ENCODE measurements at regions not wholly inside any gene's neighbourhood (a gene's known extent, or its start where the extent isn't known, plus 50 kb on each side); places are given as distances from the start of the nearest gene placed in this dataset.
"Not testable (repeated sequence)": the region's sequence is repeated elsewhere in the genome, so short reads cannot be mapped to it uniquely, and the experiment has no call there.

DNA sequence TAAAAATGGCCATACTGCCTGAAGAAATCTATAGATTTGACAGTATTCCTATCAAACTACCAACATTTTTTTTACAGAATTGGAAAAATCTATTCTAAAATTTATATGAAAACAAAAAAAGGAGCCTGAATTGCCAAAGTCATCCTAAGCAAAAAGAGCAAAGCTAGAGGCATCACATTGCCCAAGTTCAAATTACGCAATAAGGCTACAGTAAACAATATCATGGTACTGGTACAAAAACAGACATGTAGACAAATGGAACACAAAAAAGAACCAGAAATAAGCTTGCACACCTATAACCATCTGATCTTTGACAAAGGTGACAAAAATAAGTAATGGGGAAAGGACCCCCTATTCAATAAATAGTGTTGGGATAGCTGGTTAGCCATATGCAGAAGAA, 50.2 kb upstream of the THSD7B start:
- DNase-seq (ENCODE audit: low spot score), result no peak

DNA sequence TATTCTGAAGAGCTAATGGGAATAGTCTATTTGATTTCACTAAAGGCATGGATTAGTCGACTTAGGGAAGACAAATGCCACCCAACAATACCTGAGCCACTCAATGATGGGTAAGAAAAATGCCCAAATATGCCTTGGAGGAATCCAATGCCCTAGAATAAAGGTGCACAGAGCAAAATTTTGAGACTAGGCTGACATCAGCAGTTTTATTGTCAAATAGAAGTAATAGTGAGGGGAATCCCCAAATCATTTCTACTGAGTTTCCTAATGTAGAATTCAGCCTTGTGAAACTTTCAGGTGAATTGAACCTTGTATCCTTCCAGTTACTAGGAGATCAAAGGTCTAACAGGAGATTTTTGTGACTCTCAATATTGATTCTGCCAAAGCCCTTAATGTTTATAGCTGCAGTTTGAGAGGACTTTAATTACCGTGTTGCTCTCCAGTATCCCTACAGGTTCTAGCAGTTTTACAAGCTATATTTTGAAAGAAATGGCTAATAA, 50.8 kb upstream of the THSD7B start:
- no peak for DNase-seq (ENCODE audit: low spot score)

DNA sequence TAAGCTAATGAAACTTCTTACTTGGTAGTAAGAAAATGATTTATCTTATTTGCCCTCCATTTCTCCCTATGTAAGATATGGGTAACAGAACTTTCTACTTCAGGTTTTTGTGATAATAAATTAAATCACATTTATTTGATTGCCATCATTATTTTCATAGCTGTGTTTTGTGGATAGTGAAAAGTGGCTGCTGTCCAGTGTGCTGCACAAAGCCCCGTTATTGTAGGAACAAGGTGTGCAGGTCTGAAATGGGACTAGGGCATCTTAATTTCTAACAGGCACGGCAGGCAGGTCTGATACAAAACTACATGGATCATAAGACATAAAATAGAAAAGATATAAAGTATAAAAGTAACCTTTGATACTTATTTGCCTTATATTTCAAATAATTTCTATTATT, 51.6 kb upstream of the THSD7B start:
- no peak for DNase-seq (ENCODE audit: low spot score)

DNA sequence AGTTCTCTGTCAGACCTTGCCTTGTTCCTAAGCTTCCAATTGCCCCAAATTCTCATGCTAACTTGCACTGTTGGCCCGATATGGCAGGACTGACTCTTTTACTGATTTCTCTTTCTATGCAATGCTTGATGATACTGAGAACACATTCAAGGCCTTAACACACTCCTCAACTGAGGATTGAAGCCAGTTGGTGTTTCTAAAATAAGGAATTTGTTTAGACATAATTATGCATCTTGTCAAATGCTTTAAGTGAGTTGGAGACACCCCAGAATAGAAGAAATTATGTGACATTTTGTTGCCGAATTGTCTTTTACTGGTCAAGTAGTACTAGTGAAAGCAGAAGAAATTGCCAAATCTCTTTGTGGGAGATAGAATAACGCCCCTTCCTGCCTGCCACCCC, 60.0 kb upstream of the THSD7B start:
- no peak for DNase-seq (ENCODE audit: low spot score)

DNA sequence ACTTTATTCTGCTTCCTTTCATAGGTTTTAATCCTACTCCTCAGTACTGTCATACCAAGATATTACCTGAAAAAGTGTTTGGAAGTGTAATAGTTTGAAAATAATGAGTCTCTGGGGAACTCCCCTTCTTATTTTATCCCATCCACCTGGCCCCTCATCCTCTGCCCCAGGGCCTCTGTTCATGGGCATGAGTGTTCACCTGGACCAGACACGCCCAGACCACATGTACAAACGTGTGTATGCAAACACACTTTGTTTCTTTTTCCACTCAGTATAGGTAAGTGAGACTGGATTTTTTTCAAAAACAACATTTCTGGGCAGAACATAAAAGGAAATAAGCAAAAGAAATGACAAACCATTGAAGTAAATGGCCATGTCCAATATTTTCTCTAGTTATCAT, 62.1 kb upstream of the THSD7B start:
- no peak for DNase-seq (ENCODE audit: low spot score)

DNA sequence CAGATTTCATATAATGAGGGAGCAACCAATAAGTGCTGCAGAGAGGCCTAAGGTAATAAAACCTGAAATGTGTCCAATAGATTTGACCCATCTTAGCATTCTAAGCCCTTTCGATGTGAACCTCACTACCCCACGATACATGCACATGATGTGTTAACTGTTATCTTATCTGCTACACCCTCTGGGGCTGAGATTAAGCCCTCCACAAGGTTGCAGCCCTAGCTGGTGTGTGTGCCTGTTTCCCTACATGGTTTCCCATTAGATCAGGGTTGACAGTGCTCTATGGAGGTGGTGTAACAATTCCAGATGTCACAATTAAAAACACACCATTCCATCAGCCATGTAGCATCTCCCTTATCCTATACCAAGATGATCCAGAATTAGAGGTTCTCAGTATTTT, 68.9 kb upstream of the THSD7B start:
- no peak for DNase-seq (ENCODE audit: low spot score)

DNA sequence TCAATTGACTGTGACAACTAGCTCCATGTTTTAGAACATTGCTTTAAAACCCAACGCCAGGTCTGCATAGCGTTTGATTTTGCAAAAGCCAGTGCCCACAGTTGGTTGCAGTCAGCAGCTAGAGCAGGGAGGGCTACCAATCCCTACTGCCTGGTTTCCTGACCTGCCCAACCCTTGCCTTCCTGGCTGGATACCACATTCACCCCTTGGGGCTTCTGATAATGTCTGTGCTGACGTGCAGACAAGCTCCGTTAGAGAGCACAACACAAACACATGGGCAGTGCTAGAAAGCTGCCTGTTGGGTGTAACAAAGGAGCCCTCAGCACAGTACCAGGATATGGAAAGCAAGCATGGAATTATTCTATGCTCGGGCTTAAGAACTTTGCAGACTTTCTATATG, 71.4 kb upstream of the THSD7B start:
- no peak for DNase-seq (ENCODE audit: low spot score)

DNA sequence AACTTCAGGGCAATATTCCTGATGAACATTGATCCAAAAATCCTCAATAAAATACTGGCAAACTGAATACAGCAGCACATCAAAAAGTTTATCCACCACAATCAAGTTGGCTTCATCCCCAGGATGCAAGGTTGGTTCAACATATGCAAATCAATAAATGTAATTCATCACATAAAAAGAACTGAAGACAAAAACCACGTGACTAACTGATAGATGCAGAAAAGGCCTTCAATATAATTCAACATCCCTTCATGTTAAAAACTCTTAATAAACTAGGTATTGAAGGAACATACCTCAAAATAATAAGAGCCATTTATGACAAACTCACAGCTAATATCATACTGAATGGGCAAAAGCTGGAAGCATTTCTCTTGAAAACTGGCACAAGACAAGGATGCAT, 85.3 kb upstream of the THSD7B start:
- DNase-seq (ENCODE audit: low spot score), result not testable (repeated sequence)

DNA sequence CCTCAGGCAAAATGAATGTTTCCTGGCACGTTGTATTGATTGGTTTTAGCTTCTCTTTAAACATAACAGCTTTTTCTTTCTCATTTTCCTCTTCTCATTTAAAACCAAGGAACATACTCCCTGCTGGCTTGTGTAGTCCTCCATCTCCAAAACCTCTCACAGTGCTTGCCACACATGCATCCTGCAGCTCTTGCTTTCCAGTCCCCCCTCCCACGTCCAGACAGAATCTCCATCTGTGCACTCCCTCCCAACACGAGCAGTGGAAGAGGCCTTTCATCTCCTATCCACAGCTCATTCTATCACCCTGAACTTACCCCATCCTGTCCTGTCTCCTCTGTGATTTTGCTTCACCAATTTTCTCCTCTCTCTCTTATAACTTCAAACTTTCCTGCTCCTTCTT, 99.6 kb upstream of the THSD7B start:
- no peak for DNase-seq (ENCODE audit: low spot score)

DNA sequence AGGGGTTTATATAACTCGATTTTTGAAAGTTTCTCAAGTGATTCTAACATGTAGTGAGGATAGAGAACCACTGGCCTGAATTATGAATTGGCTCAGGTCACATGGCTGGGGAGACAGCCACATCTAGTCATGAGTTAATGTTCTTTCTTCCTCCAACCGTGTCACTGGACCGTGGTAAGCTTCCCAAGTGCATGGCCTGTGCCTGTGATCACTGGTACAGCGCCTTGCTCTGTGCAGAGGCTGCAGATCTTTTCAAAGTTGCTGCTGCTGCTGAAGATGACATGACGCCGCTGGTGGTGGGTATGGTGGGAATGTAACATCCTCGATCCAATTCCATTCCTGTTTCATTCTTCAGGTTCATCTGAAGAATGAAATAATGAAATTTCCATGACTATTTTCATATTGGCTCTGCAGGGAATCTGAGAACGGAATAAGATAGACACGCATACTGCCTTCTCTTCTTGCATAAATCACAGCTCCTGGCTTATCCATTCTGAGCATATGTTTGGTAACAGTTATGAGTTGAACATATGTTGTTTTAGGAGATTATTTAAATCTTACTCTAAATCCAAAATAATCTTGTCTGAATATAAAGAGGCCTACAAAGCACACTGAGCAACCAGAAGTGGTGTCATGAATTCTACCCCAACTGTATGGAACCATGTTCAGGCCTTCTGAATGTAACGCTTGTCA, 100.5 kb upstream of the THSD7B start:
- DNase-seq (ENCODE audit: low spot score), result no peak

DNA sequence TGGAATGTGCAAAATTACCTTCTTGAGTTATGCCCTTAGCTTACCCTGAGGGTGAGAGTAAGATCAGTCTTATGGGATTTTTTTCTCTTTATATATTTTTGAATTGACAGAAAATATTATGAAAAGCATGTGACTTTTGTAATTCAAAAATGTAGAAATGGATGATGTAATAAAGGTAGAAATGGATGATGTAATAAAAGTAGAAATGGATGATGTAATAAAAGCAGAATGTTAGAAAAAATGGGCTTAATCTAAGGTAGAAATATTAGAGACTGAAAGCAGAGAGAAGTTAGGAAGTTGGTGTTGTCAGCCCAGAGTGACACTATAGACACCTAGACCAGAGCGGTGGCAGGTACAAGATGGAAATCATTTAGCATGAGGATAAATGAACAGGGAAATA, 107.1 kb upstream of the THSD7B start:
- DNase-seq (ENCODE audit: low spot score), result no peak

DNA sequence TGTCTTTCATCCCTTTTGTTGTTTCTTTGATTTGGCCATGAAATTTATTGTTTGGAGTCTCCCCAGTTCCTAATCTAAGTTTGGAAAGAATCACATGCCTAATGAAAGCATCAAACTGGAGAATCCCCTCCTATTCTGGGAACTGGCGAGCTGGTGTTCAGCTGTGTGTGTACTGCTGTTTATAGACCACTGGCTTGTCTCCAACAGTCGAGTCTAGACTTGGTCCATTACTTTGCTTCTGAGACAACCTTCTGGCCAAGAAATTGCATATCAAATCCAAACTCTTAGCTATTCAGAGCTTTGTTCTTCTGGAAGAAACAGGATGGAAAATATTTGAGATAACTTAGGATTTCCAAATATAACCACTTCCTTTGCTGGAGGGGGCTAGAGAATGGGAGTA, 111.5 kb upstream of the THSD7B start:
- DNase-seq (ENCODE audit: low spot score), result no peak

DNA sequence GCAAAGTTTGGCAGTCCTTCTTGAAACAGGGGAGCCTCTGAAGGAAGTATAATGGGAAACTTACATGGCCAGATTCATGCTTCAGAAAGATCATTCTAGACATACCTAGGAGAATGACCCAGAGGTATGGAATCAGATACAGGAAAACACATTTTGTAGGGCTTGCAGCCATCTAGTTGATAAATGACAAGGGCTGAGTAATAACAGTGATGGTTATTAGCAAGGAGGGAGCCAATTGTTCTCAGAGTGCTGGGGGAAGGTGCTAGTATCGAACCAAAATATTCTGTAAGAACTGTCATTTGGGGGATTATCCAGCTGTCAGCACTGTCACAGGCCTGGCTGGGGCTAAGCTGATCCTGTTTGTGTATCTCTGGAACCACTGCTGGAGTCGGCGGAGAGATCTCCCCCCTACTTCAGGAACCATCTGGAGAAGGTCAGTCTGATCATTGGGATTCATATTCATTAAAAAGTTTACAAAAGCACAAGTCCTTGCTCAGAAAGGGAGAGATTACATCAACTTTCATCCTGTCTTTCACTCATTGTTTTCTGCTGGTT, 113.8 kb upstream of the THSD7B start:
- DNase-seq (ENCODE audit: low spot score), result no peak

DNA sequence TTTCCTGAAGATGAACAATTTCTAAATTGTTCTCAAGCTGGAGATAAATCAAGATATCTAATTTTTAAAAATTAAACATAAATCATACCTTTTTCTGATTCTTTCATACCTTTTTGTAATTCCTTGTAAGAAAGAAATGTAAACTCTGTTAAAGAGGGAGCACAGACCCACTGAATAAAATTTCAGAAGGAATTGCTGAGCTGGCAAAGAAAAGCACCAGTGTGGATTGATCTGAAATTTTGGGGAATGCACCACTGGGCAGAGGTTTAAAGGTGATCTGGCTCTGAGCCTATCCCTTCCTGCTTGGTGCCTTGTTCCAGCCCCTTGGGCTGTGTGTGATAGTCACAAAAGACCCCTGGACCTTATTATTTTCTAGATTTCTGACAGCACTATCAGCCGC, 118.3 kb upstream of the THSD7B start:
- no peak for DNase-seq (ENCODE audit: low spot score)

DNA sequence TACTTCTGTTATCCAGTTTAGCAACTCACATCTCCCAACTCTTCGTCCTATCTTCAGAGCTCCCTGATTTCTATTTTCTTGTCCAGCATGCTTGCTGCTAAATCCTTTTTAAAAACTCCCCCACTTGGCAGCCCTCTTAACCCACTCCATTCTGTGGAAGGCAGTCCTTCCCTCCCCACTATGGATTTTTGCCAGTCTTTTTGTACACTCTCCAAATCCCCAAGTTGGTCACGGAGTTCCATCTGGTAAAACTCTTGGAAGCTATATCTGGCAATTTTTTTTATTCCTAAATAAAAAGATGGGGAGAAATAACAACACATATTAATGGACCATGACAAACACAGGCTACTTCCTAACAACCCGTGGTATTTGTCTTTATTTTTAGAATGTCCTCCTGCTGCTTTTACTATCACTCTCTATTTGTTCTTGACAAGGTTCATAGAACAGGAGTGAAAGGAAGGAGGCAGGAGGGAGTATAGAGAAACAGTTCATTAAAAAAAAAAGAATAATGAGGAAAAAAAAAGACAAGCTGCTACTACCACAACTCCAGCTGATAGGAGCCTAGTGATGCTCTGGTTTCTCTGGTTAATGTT, 120.0 kb upstream of the THSD7B start:
- no peak for DNase-seq (ENCODE audit: low spot score)

DNA sequence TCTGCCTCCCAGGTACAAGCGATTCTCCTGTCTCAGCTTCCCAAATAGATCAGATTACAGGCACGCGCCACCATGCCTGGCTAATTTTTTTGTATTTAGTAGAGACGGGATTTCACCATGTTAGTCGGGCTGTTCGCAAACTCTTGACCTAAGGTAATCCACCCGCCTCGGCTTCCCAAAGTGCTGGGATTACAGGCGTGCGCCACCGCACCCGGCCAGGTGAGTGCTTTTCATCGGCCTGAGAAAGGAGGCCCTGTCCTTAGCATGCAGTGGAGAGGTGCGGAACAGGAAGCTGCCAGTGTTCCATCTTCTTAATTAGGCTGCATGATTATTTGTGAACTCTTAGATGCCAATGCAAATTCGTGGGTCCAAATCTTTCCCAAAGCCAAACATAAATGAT, 125.7 kb upstream of the THSD7B start:
- DNase-seq (ENCODE audit: low spot score), result no peak

DNA sequence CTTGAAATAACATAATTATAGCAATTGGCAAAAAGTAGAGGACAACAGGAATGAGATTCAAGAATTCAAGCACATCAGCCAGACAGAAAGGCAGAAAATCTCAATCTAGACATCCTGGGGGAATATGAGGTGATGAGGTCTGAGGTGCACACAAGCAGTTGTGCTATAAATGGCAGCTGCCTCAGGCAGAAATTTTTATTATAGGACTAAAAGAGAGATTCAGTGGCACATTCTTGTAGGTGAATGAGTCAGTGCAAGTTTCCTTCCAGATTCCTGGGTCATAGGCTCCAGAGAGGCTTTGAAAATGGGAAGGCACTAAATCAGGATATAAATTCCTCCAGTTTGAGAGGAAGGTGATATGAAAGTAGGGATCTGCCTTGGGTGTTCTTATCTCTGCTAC, 127.2 kb upstream of the THSD7B start:
- no peak for DNase-seq (ENCODE audit: low spot score)

DNA sequence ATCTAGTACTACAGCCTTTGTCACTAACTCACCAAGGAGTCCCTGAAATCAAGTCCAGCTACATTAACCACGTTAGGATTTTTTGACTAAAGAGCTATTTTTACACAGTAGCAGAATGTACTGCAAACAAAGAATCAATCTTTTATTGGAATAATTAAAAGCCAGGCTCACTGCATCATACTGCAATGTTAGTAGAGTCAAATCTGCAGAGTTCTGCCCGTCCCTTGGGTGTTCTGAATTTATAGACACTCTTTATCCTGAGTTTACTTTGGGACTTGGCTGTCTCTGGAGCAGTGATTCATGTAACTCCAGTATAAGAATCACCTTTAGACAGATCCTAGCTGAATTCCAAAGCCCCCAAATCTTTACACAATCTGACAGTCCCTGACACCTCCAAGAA, 127.9 kb upstream of the THSD7B start:
- DNase-seq (ENCODE audit: low spot score), result no peak

DNA sequence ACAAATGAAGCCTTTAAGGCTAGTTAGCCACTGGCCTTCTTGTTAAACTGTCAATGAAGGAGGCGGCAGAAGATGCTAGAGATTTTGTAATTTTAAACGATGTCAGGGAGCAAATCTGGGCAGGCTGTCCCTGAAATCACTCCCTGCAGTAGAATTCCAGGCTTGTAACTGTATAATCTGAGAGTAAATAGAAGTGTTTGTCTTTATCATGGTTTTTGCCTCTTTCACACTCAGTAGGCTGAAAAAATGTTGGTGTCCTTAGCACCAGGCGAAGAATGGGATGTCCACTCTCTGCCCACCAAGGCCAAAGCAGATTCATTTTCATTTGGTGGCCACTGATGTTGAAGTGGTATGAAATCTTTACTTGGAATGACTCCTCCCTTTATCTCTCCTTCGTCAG, 136.9 kb upstream of the THSD7B start:
- DNase-seq (ENCODE audit: low spot score), result no peak

DNA sequence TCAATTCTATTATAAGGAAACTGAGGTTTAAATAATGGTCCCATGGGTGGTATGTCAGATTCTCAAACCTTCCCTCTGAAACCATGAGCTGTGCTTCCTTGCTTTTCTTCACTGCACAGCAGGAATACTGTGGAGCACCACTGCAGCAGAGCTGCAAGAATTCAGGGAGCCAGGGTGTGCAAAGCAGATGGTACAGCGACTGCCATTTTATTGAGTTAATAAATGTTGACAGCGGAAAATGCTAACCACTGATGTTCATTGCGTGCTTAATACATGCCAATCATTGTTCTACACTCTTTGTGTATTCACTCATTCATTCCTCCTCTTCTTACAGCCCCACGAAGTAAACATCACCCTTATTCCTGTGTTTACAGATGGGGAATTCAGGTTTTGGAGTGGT, 152.2 kb upstream of the THSD7B start:
- no peak for DNase-seq (ENCODE audit: low spot score)

DNA sequence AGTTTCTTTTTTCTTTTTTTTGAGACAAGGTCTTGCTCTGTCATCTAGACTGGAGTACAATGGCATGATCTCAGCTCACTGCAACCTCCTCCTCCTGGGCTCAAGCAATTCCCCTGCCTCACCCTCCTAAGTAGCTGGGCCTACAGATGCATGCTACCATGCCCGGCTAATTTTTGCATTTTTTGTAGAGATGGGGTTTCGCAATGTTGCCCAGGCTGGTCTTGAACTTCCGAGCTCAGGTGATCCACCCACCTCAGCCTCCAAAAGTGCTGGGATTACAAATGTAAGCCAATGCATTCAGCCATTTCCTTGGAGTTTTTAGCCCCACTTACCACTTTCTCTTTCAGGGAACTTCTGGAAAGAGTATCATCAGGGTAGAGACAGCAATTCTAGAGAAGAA, 153.3 kb upstream of the THSD7B start:
- no peak for DNase-seq (ENCODE audit: low spot score)

DNA sequence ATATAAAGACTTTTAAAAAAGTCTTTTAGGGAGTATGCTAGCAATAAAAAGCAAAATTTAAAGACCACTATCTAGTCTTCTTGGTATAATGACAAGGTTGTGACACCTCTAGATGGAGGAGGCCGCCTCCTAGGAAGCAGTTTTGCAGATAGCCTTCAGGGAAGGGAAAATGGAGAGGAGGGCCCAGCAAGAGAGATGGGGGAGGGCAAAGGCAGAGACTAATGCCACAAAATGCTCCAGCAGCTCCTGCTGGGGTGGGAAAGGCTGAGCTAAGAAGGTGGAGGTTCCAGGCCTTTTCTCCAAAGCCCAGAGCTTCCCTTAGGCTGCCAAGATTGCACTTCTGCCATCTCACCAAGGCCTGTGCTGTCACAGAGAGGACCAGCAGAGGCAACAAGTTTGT, 153.9 kb upstream of the THSD7B start:
- no peak for DNase-seq (ENCODE audit: low spot score)

DNA sequence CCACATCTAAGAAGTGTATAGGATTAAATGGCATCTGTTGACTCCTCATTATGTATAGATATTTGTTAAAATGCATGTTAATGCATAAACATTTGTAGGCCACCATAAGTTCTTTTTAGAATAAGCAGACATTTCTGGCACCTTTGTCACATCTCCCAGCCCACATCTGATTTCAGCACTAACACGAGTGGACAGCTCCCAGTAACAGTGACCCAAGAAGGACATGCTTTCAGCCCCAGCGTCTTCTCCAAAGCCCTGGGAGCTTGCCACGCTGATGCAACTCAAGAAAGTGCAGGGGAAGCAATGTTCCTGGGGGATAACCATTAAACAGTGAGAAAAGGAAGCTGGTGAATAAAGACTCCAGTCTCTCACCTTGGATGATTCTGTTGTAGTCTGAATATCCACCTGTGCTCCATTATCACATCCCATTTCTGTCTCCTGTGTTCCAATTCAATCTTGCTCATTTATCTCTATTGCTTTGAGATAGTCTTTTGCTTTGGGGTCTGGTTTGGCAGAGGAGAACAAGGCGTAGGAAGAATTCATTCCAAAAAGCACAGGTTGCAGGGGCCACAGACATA, 182.6 kb upstream of the THSD7B start:
- no peak for DNase-seq (ENCODE audit: low spot score)

DNA sequence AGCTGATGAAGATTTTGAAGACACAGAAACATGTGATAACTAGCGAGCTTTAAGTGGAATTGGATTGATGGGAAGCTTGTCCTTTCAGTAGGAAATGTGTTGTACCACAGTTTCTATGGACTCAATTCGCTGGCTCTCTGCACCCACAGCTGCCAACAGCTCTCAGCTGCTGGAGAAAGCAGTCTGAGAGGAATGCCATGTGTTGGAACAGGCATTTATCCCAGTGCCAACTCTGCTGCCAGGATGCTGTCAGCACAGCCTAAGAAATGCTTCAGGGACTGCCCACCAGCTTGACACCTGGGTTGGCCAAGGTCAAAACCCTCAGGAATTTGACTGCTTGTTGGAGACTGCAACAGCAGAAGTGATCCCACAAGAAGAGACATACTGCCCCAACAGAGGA, 193.0 kb upstream of the THSD7B start:
- DNase-seq (ENCODE audit: low spot score), result peak; percentile 59

Data from left forelimb (tissue), 1 donor.